ENCODE measurements at regions not wholly inside any gene's neighbourhood (a gene's known extent, or its start where the extent isn't known, plus 50 kb on each side); places are given as distances from the start of the nearest gene placed in this dataset.

DNA sequence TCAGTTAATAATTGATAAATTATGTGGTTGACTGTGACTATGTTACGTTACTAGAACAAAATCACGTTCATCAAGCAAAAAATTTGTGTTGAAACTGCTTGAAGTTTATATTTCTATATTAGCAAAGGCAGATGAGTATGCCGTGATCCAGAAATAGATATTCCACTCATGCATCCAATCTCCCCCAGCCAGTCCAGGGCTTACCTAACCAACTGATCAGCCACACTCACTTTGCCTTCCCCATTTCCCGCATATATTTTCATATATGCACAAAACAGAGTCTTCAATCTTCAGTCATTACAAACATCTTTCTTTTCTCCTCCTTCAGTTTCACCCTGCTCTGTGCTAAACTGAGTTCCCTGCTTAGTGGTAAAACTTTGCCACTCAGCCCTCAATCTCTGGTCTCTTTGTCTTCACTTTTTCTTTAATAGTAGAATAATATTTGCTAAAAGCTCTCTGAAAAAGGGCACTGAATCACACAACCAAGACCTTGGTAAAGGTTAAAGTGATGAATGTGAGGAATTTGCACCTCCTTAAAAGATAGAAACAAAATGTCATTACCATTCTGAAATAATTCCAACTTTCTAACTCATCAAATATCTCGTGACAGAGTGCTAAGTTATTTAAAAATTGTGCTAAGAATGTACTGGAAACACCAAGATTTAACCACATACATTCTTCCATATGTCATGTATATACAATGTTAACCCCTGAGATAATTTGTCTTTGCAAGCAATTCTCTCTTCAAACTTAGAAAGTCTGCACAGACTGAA, 893.2 kb upstream of the CRIM1 start:
- no peaks in the 10 kb centered on the region for H3K4me1 ChIP-seq (ENCODE audit: control insufficient read depth in 2 of 3, insufficient read depth in 2 of 3, low read depth in 1 of 3, low read length in 3 of 3)
- intact Hi-C loops (cut with DNase I), result no loop called here
- FAIRE-seq, result no peak
- no peak overlapping the region for H3K27ac ChIP-seq (ENCODE audit: low read depth in 2 of 2, low read length in 2 of 2)
- TF ChIP-seq, protein P1, sequence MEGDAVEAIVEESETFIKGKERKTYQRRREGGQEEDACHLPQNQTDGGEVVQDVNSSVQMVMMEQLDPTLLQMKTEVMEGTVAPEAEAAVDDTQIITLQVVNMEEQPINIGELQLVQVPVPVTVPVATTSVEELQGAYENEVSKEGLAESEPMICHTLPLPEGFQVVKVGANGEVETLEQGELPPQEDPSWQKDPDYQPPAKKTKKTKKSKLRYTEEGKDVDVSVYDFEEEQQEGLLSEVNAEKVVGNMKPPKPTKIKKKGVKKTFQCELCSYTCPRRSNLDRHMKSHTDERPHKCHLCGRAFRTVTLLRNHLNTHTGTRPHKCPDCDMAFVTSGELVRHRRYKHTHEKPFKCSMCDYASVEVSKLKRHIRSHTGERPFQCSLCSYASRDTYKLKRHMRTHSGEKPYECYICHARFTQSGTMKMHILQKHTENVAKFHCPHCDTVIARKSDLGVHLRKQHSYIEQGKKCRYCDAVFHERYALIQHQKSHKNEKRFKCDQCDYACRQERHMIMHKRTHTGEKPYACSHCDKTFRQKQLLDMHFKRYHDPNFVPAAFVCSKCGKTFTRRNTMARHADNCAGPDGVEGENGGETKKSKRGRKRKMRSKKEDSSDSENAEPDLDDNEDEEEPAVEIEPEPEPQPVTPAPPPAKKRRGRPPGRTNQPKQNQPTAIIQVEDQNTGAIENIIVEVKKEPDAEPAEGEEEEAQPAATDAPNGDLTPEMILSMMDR (IDR thresholded peaks at IDR 0.05; ENCODE audit: borderline replicate concordance, extremely low read depth, insufficient read depth), result no peak
- H3K9me3 ChIP-seq (ENCODE audit: control insufficient read depth in 2 of 3, insufficient read depth in 1 of 3, low read length in 3 of 3), result no peaks in the 10 kb centered on the region
- no peaks in the 10 kb centered on the region for H3K27me3 ChIP-seq (ENCODE audit: control insufficient read depth, insufficient read depth, low read length)
- no peak overlapping the region for H3K9ac ChIP-seq (ENCODE audit: low read length in 3 of 3)
- no peaks in the 10 kb centered on the region for H3K36me3 ChIP-seq (ENCODE audit: control insufficient read depth in 2 of 3, insufficient read depth in 3 of 3, low read length in 3 of 3)
- H3K4me3 ChIP-seq (ENCODE audit: low read length in 3 of 3), result no peak overlapping the region
- no peak for DNase-seq

DNA sequence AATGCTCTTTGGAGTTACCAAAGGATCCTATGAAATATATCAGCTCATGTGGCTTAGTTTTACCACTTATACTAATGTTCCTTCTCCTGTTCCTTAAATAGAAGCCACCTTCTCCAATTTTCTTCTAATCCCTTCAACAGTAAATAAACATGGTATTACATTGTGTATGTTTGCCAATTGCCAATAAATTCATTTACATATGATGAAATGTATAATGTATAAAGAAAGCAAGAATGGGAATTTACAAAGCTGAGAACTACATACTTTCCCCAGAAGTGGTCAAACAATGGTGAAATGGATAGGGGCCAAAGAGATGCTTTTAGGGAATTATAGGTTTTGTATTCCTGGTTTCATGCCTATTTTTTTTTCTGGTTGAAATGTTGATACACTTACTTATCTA, 894.2 kb upstream of the CRIM1 start:
- no peak overlapping the region for H3K27ac ChIP-seq (ENCODE audit: low read depth in 2 of 2, low read length in 2 of 2)
- H3K27me3 ChIP-seq (ENCODE audit: control insufficient read depth, insufficient read depth, low read length), result no peaks in the 10 kb centered on the region
- H3K9me3 ChIP-seq (ENCODE audit: control insufficient read depth in 2 of 3, insufficient read depth in 1 of 3, low read length in 3 of 3), result no peaks in the 10 kb centered on the region
- H3K4me1 ChIP-seq (ENCODE audit: control insufficient read depth in 2 of 3, insufficient read depth in 2 of 3, low read depth in 1 of 3, low read length in 3 of 3), result no peaks in the 10 kb centered on the region
- TF ChIP-seq, protein P1 (IDR thresholded peaks at IDR 0.05; ENCODE audit: borderline replicate concordance, extremely low read depth, insufficient read depth), result no peak
- no peak overlapping the region for H3K4me3 ChIP-seq (ENCODE audit: low read length in 3 of 3)
- no peak overlapping the region for H3K9ac ChIP-seq (ENCODE audit: low read length in 3 of 3)
- no peaks in the 10 kb centered on the region for H3K36me3 ChIP-seq (ENCODE audit: control insufficient read depth in 2 of 3, insufficient read depth in 3 of 3, low read length in 3 of 3)
- intact Hi-C loops (cut with DNase I), result no loop called here
- FAIRE-seq (no peak), DNase-seq (no peak)

DNA sequence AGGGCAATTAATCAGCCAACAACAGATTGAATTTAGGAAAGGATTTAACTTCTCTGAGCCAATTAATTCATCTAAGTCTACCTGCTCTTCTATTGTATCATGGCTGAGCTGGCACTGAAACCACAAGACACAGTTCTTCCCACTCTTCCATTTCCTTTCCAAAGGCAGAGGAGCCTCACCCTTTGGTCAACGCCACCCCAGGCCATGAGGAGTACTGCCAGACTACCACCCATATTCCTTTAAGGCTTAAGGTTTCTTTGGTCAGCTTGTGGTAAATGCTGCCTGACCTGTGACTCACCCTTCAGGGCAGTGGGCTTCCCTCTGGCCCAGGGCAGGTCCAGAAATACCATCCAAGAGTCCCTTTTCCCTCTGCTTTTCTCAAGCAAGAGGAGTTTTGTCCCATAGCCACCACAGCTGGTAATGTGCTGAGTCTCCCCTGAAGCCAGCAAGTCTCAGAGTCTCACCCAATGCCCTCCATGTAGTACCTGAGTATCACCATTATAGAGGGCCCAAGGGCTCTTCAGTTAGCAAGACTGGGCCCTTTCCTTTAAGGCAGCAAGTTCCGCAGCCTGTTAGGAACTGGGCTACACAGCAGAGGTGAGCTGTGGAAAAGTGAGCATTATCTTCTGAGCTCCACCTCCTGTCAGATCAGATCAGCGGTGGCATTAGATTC, 900.5 kb upstream of the CRIM1 start:
- TF ChIP-seq, protein P1 (IDR thresholded peaks at IDR 0.05; ENCODE audit: borderline replicate concordance, extremely low read depth, insufficient read depth), result no peak
- H3K9ac ChIP-seq (ENCODE audit: low read length in 3 of 3), result no peak overlapping the region
- DNase-seq, result no peak
- H3K36me3 ChIP-seq (ENCODE audit: control insufficient read depth in 2 of 3, insufficient read depth in 3 of 3, low read length in 3 of 3), result no peaks in the 10 kb centered on the region
- H3K27ac ChIP-seq (ENCODE audit: low read depth in 2 of 2, low read length in 2 of 2), result no peak overlapping the region
- no peaks in the 10 kb centered on the region for H3K9me3 ChIP-seq (ENCODE audit: control insufficient read depth in 2 of 3, insufficient read depth in 1 of 3, low read length in 3 of 3)
- no peaks in the 10 kb centered on the region for H3K27me3 ChIP-seq (ENCODE audit: control insufficient read depth, insufficient read depth, low read length)
- no peak overlapping the region for H3K4me3 ChIP-seq (ENCODE audit: low read length in 3 of 3)
- H3K4me1 ChIP-seq (ENCODE audit: control insufficient read depth in 2 of 3, insufficient read depth in 2 of 3, low read depth in 1 of 3, low read length in 3 of 3), result no peaks in the 10 kb centered on the region
- FAIRE-seq, result no peak
- intact Hi-C loops (cut with DNase I), result no loop called here

Data from kidney (tissue), 13 donors.